NB4 (cell line): ENCODE measurements at regions not wholly inside any gene's neighbourhood (a gene's known extent, or its start where the extent isn't known, plus 50 kb on each side); places are given as distances from the start of the nearest gene placed in this dataset.

ENCODE experiments used
- MYC ChIP-seq: IDR thresholded peaks from 2 replicates; pipeline ENCODE4 v1.6.1; 2011; ENCODE audit warnings: low read depth, low read length
- POLR2A ChIP-seq: IDR thresholded peaks from 2 replicates; pipeline ENCODE4 v1.6.1; 2011; ENCODE audit warnings: mild to moderate bottlenecking; ENCODE audit not compliant: insufficient read length; ENCODE audit errors: extremely low read depth
- TF ChIP-seq, protein P1 (sequence below): IDR thresholded peaks from one replicate; pipeline ENCODE4 v1.5.1; 2012; ENCODE audit warnings: low read depth, low read length

DNA sequence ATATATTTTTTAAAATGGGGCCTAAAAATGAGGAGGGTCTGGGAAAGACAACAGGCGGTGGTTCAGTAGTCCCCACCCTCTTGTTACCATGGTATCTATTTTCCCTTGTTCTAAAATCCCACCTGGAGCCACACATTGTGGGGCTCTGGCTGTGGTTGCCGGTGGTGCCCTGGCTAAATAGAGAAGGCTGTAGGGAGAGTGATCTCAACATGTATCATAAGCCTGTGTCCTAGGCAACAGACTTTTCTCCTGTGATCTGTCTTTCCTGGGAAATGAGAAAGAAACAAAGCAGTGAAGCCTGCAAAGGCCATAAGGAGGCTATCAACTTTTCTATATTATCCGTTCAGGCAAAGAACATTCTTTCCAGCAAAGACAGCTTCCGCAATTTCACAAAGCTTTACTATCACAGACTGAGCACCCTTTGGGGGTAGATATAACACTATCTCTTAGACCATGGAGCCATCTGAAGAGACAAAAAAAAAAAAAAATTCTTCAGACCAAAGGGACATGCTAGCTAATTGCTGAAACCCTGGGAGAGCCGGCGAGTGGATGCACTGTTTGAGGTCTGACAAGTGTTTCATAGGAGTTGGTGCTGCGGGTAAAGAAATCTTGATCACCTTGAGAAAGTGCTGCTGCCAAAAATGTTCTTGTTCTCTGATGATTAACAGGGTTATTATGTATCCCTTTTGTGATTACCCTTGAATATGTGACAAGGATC, 879.2 kb upstream of the DDX18 start:
- TF ChIP-seq, protein P1, sequence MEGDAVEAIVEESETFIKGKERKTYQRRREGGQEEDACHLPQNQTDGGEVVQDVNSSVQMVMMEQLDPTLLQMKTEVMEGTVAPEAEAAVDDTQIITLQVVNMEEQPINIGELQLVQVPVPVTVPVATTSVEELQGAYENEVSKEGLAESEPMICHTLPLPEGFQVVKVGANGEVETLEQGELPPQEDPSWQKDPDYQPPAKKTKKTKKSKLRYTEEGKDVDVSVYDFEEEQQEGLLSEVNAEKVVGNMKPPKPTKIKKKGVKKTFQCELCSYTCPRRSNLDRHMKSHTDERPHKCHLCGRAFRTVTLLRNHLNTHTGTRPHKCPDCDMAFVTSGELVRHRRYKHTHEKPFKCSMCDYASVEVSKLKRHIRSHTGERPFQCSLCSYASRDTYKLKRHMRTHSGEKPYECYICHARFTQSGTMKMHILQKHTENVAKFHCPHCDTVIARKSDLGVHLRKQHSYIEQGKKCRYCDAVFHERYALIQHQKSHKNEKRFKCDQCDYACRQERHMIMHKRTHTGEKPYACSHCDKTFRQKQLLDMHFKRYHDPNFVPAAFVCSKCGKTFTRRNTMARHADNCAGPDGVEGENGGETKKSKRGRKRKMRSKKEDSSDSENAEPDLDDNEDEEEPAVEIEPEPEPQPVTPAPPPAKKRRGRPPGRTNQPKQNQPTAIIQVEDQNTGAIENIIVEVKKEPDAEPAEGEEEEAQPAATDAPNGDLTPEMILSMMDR = no peak
- TF ChIP-seq MYC (no peak), POLR2A (no peak)
